ENCODE measurements at regions not wholly inside any gene's neighbourhood (a gene's known extent, or its start where the extent isn't known, plus 50 kb on each side); places are given as distances from the start of the nearest gene placed in this dataset.
A peak's percentile ranks its signal among the peaks of the same experiment; 100 is the strongest.

- no peak for DNase-seq
Observed at GRCh38 chr18:34600874-34601656, 109.0 kb upstream of the DTNA start.

- DNase-seq = no peak
Observed at GRCh38 chr18:34604591-34604990, 105.5 kb upstream of the DTNA start.

- no peak for DNase-seq
Observed at GRCh38 chr18:34606851-34607250, 103.2 kb upstream of the DTNA start.

GRCh38 chr18:34608064-34608463 is 102.0 kb upstream of the DTNA start:
- DNase-seq = no peak

GRCh38 chr18:34609986-34610648 is 100.0 kb upstream of the DTNA start:
- no peak for DNase-seq

- no peak for DNase-seq
Observed at GRCh38 chr18:34611904-34612303, 98.2 kb upstream of the DTNA start.

GRCh38 chr18:34620258-34620861 is 89.7 kb upstream of the DTNA start:
- no peak for DNase-seq

GRCh38 chr18:34623557-34623956 is 86.5 kb upstream of the DTNA start:
- DNase-seq = no peak

GRCh38 chr18:34624551-34624950 is 85.5 kb upstream of the DTNA start:
- DNase-seq = peak; percentile 52

GRCh38 chr18:34626404-34627136 is 83.5 kb upstream of the DTNA start:
- DNase-seq = no peak

- DNase-seq = no peak
Observed at GRCh38 chr18:34627137-34627920, 82.8 kb upstream of the DTNA start.

GRCh38 chr18:34631093-34631966 is 78.8 kb upstream of the DTNA start:
- DNase-seq = peak; percentile 63

- DNase-seq = no peak
Observed at GRCh38 chr18:34632321-34632720, 77.8 kb upstream of the DTNA start.

GRCh38 chr18:34633368-34633767 is 76.7 kb upstream of the DTNA start:
- DNase-seq = no peak

- DNase-seq = peak; percentile 77
Observed at GRCh38 chr18:34637094-34637801, 72.8 kb upstream of the DTNA start.

- no peak for DNase-seq
Observed at GRCh38 chr18:34639687-34640086, 70.4 kb upstream of the DTNA start.

- no peak for DNase-seq
Observed at GRCh38 chr18:34640276-34640675, 69.8 kb upstream of the DTNA start.

GRCh38 chr18:34643989-34644388 is 66.1 kb upstream of the DTNA start:
- no peak for DNase-seq

- no peak for DNase-seq
Observed at GRCh38 chr18:34647251-34647650, 62.8 kb upstream of the DTNA start.

- peak; percentile 31 for DNase-seq
Observed at GRCh38 chr18:34648269-34648985, 61.7 kb upstream of the DTNA start.

Measured in NCI-H748 treated with DMSO at 0.1 percent for 48 hours (cell line).